Colonic mucosa (tissue), 4 donors: ENCODE measurements at regions not wholly inside any gene's neighbourhood (a gene's known extent, or its start where the extent isn't known, plus 50 kb on each side); places are given as distances from the start of the nearest gene placed in this dataset.

ENCODE experiments used
- DNase-seq: peaks from one replicate; pipeline ENCODE4 v3.0.0-alpha.2; 2020
- H3K27ac ChIP-seq: fragments of 200-600 bp; one replicate; pipeline ENCODE4 v1.8.0; 2021
- H3K27me3 ChIP-seq: fragments of 200-600 bp; one replicate; pipeline ENCODE4 v1.8.0; 2021
- H3K36me3 ChIP-seq: fragments of 200-600 bp; one replicate; pipeline ENCODE4 v1.8.0; 2021
- H3K4me1 ChIP-seq: fragments of 200-600 bp; one replicate; pipeline ENCODE4 v1.8.0; 2021; ENCODE audit warnings: mild to moderate bottlenecking
- H3K4me3 ChIP-seq: fragments of 200-600 bp; one replicate; pipeline ENCODE4 v1.8.0; 2021
- H3K9ac ChIP-seq, 2 donors: one replicate each; pipeline ENCODE4 v1.7.0; 2013; ENCODE audit warnings: control low read depth in 2 of 2, low read depth in 2 of 2, low read length in 2 of 2
- H3K9me3 ChIP-seq: fragments of 200-600 bp; one replicate; pipeline ENCODE4 v1.8.0; 2021
- intact Hi-C: fragments of 100-400 bp; cut with DNase I; formaldehyde crosslinking; loops from one replicate; pipeline ENCODE4 v1.14.1; 2022
- TF ChIP-seq, protein P1 (sequence below): fragments of 200-600 bp; IDR thresholded peaks from one replicate; pipeline ENCODE4 v1.8.0; 2022; ENCODE audit warnings: antibody characterized with exemption, mild to moderate bottlenecking
- donor health status: healthy.
- donor health status: DM: no; HTN: no; CAD: no.
- donor health status: DM: no; HTN: no; CAD: no.

DNA sequence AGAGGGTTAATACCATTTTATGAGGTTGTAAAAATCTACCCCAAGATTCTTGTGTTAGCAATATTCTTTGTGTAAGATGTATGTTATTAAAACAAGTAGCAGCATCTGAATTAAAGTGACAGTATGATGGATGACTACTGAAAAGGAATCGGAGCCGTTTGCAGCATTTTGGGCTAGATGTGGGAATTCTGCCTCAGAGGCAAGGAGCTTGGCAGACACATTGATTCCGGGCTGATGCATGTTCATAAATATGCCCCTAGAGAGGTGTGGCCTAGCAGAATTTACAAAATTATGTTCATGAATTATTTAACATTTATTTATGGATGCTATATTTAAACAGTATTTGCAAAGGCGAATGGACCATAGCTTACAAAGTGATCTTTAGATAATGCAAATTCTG lies 389.0 kb upstream of the ETAA1 start:
- Histone ChIP-seq H3K27ac (no peak overlapping the region), H3K9me3 (no peaks in the 10 kb centered on the region), H3K27me3 (no peaks in the 10 kb centered on the region), H3K4me1 (no peaks in the 10 kb centered on the region), H3K36me3 (no peaks in the 10 kb centered on the region), H3K9ac (no peak overlapping the region), H3K4me3 (no peak overlapping the region)
- intact Hi-C loops, result no loop called here
- TF ChIP-seq, protein P1, sequence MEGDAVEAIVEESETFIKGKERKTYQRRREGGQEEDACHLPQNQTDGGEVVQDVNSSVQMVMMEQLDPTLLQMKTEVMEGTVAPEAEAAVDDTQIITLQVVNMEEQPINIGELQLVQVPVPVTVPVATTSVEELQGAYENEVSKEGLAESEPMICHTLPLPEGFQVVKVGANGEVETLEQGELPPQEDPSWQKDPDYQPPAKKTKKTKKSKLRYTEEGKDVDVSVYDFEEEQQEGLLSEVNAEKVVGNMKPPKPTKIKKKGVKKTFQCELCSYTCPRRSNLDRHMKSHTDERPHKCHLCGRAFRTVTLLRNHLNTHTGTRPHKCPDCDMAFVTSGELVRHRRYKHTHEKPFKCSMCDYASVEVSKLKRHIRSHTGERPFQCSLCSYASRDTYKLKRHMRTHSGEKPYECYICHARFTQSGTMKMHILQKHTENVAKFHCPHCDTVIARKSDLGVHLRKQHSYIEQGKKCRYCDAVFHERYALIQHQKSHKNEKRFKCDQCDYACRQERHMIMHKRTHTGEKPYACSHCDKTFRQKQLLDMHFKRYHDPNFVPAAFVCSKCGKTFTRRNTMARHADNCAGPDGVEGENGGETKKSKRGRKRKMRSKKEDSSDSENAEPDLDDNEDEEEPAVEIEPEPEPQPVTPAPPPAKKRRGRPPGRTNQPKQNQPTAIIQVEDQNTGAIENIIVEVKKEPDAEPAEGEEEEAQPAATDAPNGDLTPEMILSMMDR, result no peak
- no peak for DNase-seq

DNA sequence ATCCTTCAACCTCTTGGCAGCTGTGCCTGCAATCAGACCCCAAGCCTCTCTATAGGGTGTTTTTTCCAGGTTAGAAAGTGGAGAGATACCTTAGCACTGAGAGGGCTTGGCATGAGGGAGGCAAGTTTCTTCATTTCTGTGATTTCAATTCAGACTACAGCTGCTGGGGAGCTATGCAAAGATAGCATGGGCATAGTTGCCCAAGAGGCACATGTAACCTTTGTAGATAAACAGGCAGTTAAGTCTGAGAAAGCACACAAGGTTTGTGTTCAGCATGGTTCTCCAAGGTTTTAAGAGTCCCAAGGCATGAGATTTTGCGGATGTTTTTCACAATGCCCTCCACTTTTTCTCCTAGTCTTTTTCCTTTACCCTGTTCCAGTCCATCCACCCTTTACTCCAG lies 385.0 kb upstream of the ETAA1 start:
- Histone ChIP-seq H3K9me3 (no peaks in the 10 kb centered on the region), H3K4me1 (no peaks in the 10 kb centered on the region), H3K9ac (no peak overlapping the region), H3K36me3 (no peaks in the 10 kb centered on the region), H3K27ac (no peak overlapping the region), H3K27me3 (no peaks in the 10 kb centered on the region), H3K4me3 (no peak overlapping the region)
- TF ChIP-seq, protein P1, result no peak
- DNase-seq, result no peak
- intact Hi-C loops, result no loop called here

DNA sequence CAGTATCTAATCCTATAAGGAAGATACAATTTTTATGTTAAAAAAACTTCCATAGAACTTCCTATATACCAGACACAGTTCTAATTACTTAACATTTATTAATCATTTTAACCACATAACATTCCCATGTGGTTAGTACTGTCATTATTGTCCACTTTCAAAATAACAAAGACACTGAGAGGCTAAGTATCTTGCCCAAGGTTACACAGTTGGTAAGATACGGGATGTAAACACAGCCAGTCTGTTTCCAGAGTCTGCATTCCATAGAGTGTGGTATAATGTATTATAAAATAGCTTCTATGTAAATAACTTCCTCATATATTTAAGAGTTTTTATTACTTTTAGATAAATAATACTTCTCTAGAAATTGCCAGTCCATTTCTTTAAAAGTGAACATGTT lies 383.3 kb upstream of the ETAA1 start:
- no peaks in the 10 kb centered on the region for H3K9me3 ChIP-seq
- intact Hi-C loops, result no loop called here
- H3K9ac ChIP-seq, result no peak overlapping the region
- no peak for DNase-seq
- TF ChIP-seq, protein P1, result no peak
- H3K4me3 ChIP-seq, result no peak overlapping the region
- H3K36me3 ChIP-seq, result no peaks in the 10 kb centered on the region
- no peaks in the 10 kb centered on the region for H3K27me3 ChIP-seq
- no peak overlapping the region for H3K27ac ChIP-seq
- H3K4me1 ChIP-seq, result no peaks in the 10 kb centered on the region

DNA sequence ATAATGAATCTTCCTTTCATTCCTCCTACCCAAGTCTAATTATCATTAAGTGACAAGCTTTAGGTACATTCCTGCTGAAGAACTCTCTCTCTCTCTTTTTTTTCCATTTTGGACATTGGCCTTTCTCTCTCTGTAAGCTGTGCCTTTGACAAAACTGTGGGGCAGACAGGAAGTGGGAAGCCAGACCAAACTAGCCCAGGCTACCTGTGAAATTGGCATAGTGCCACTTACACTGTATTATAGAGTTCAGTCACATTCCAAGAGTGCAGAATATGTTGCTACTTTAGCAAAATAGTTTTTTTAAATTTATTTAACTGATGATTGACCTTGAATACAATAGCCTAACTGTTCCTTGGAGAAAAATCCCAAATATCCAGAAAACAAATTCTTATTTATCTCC lies 381.5 kb upstream of the ETAA1 start:
- H3K4me3 ChIP-seq, result no peak overlapping the region

DNA sequence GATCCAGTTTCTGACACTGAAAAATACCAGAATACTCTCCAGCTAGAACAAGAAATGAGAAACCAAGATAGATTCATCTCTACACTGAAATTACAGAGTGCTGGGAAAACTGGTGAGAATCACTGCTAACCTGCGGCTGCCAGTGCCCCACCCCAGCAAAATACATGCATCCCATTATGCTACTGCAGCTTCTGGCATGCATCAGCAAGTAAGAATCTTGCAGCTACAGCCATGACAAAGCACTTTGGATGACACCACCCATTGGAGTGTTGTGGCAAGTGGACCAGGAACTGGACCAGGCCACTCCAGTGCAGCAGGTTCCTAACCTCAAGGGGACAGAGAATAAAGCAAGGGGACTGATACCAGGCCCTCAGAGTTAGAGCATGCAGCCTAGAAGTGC lies 378.8 kb upstream of the ETAA1 start:
- Histone ChIP-seq H3K27me3 (no peaks in the 10 kb centered on the region), H3K9ac (no peak overlapping the region), H3K36me3 (no peaks in the 10 kb centered on the region), H3K27ac (no peak overlapping the region), H3K4me1 (no peaks in the 10 kb centered on the region), H3K9me3 (no peaks in the 10 kb centered on the region), H3K4me3 (no peak overlapping the region)
- TF ChIP-seq, protein P1, result no peak
- DNase-seq, result no peak
- intact Hi-C loops, result no loop called here

More for the DNA sequence above, 381.5 kb upstream of the ETAA1 start:
- Histone ChIP-seq H3K9me3 (no peaks in the 10 kb centered on the region), H3K4me1 (no peaks in the 10 kb centered on the region), H3K27me3 (no peaks in the 10 kb centered on the region), H3K9ac (no peak overlapping the region), H3K27ac (no peak overlapping the region), H3K36me3 (no peaks in the 10 kb centered on the region)
- intact Hi-C loops, result no loop called here
- TF ChIP-seq, protein P1, result no peak
- no peak for DNase-seq

DNA sequence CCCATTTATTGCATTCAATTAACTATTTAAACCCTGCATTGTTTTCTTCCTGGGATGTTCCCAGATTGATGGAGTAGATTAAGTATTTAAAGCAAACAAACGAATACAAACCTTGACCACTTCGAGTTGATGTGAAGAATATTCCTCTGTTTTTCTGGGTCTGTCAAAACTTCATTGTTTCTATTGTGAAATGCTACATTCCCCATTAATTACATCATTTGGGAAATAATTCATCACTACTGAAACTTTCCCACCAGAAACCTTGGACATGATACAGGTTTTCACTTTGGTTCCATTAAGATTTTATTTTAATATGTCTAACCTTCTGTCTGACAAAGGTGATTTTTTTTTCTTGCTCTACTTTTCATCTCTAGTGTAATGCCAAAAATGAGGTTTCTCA lies 365.1 kb upstream of the ETAA1 start:
- no peaks in the 10 kb centered on the region for H3K36me3 ChIP-seq
- TF ChIP-seq, protein P1, result no peak
- no peaks in the 10 kb centered on the region for H3K4me1 ChIP-seq
- H3K27me3 ChIP-seq, result no peaks in the 10 kb centered on the region
- intact Hi-C loops, result no loop called here
- H3K9ac ChIP-seq, result no peak overlapping the region
- DNase-seq, result no peak
- H3K4me3 ChIP-seq, result no peak overlapping the region
- no peak overlapping the region for H3K27ac ChIP-seq
- H3K9me3 ChIP-seq, result no peaks in the 10 kb centered on the region
